Activated CD4-positive, alpha-beta memory T cell treated with anti-CD3 and anti-CD28 coated beads for 36 hours (primary cell): ENCODE measurements at regions not wholly inside any gene's neighbourhood (a gene's known extent, or its start where the extent isn't known, plus 50 kb on each side); places are given as distances from the start of the nearest gene placed in this dataset.

Experiments used
- CTCF ChIA-PET: fragments of 350-600 bp; sonication (Branson Sonifier 250); formaldehyde crosslinking; loops from one replicate; lab custom pipeline; 2021; ENCODE audit warnings: antibody characterized with exemption, inconsistent platforms; lab: Charles Lee
- POLR2A ChIA-PET: fragments of 350-600 bp; sonication (Branson Sonifier 250); formaldehyde crosslinking; loops from one replicate; lab custom pipeline; 2021; ENCODE audit warnings: antibody characterized with exemption; lab: Charles Lee
- DNase-seq: peaks from one replicate; pipeline ENCODE4 v3.0.0-alpha.2; 2020
- H3K27ac Mint-ChIP-seq: one replicate; pipeline ENCODE4 v1.8.0; 2021; ENCODE audit warnings: mixed read lengths
- H3K27me3 Mint-ChIP-seq: one replicate; pipeline ENCODE4 v1.8.0; 2021; ENCODE audit warnings: mixed read lengths
- H3K36me3 Mint-ChIP-seq: one replicate; pipeline ENCODE4 v1.8.0; 2021; ENCODE audit warnings: mixed read lengths
- H3K4me1 Mint-ChIP-seq: one replicate; pipeline ENCODE4 v1.8.0; 2021; ENCODE audit warnings: low read depth, mixed read lengths
- H3K4me3 Mint-ChIP-seq: one replicate; pipeline ENCODE4 v1.8.0; 2021; ENCODE audit warnings: mild to moderate bottlenecking, mixed read lengths
- H3K9me3 Mint-ChIP-seq: one replicate; pipeline ENCODE4 v1.8.0; 2021; ENCODE audit warnings: mixed read lengths
- intact Hi-C: fragments of 100-400 bp; cut with micrococcal nuclease; formaldehyde crosslinking; loops from one replicate; pipeline ENCODE4 v1.15.1; 2023

DNA sequence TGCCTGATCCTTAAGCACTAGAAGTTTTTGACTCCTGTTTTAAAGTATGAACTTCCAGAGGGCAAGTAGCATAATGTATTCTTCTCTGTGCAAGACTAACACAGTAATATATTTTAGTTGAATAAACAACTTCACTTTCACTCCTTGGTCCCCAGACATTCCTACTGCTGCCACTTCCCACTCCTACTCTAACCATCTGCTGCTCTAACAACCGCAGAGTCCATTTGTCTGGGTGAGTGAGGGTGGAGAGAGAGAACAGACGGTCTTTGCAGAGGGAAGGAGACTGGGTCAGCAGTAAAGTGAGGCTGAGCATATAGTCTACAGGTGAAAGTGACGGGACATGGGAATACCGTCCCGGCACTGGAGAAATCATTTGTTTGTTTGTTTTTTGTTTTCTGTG, 301.0 kb upstream of the SLCO3A1 start:
- ChIA-PET CTCF (no interaction called here), POLR2A (no interaction called here)
- no peaks in the 10 kb centered on the region for H3K9me3 Mint-ChIP-seq
- DNase-seq, result no peak
- no peaks in the 10 kb centered on the region for H3K4me1 Mint-ChIP-seq
- no peak overlapping the region for H3K4me3 Mint-ChIP-seq
- intact Hi-C loops, result no loop called here
- H3K27ac Mint-ChIP-seq, result no peak overlapping the region
- H3K27me3 Mint-ChIP-seq, result no peaks in the 10 kb centered on the region
- H3K36me3 Mint-ChIP-seq, result no peaks in the 10 kb centered on the region

GRCh38 chr15:91553196-91553854, 300.2 kb upstream of the SLCO3A1 start:
- Mint-ChIP-seq H3K4me1 (no peaks in the 10 kb centered on the region), H3K9me3 (no peaks in the 10 kb centered on the region), H3K4me3 (no peak overlapping the region), H3K27ac (no peak overlapping the region), H3K27me3 (no peaks in the 10 kb centered on the region), H3K36me3 (no peaks in the 10 kb centered on the region)
- intact Hi-C loops, result no loop called here
- DNase-seq, result no peak
- ChIA-PET POLR2A (no interaction called here), CTCF (interaction anchor here (0.8 kb wide), 1 partner anchor 16 kb away, joined by 3 read pairs; no protein-coding TSS in a partner anchor)

DNA sequence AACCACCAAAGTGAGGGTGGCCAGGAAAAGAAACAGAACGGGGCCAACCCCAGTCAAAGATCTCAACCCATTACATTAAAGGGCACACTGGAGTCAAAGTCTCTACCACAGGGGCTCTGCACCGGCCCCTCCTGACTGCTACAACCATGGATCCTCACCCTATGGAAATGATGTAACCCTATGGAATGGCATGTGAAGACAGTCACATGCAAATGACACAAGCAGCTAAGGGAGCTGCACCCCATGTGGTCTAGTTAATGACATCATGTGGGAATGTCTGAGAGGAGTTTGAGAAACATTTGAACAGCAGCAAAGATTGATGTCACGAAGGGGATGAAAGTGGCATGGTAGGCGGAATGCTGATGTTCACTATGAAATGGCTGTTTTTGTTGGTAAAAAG, 298.2 kb upstream of the SLCO3A1 start:
- POLR2A ChIA-PET, result no interaction called here
- Mint-ChIP-seq H3K9me3 (no peaks in the 10 kb centered on the region), H3K27ac (no peak overlapping the region), H3K36me3 (no peaks in the 10 kb centered on the region), H3K4me1 (no peaks in the 10 kb centered on the region), H3K4me3 (no peak overlapping the region), H3K27me3 (no peaks in the 10 kb centered on the region)
- intact Hi-C loops, result no loop called here
- CTCF ChIA-PET, result no interaction called here
- DNase-seq, result no peak

GRCh38 chr15:91556926-91557325, 296.6 kb upstream of the SLCO3A1 start:
- H3K4me3 Mint-ChIP-seq, result no peak overlapping the region
- ChIA-PET POLR2A (interaction anchor here (1.6 kb wide), 1 partner anchor 10 kb away, joined by 3 read pairs; no protein-coding TSS in a partner anchor), CTCF (no interaction called here)
- no peaks in the 10 kb centered on the region for H3K9me3 Mint-ChIP-seq
- no peak overlapping the region for H3K27ac Mint-ChIP-seq
- no peaks in the 10 kb centered on the region for H3K36me3 Mint-ChIP-seq
- DNase-seq, result no peak
- no peaks in the 10 kb centered on the region for H3K27me3 Mint-ChIP-seq
- intact Hi-C loops, result no loop called here
- no peaks in the 10 kb centered on the region for H3K4me1 Mint-ChIP-seq

- Mint-ChIP-seq H3K27me3 (no peaks in the 10 kb centered on the region), H3K9me3 (no peaks in the 10 kb centered on the region), H3K27ac (no peak overlapping the region), H3K4me1 (no peaks in the 10 kb centered on the region), H3K36me3 (no peaks in the 10 kb centered on the region), H3K4me3 (no peak overlapping the region)
- ChIA-PET CTCF (interaction anchor here (0.7 kb wide), 1 partner anchor 369 kb away, joined by 3 read pairs; no protein-coding TSS in a partner anchor), POLR2A (no interaction called here)
- no peak for DNase-seq
- intact Hi-C loops, result no loop called here
Measured at GRCh38 chr15:91559066-91559465, 294.4 kb upstream of the SLCO3A1 start.

DNA sequence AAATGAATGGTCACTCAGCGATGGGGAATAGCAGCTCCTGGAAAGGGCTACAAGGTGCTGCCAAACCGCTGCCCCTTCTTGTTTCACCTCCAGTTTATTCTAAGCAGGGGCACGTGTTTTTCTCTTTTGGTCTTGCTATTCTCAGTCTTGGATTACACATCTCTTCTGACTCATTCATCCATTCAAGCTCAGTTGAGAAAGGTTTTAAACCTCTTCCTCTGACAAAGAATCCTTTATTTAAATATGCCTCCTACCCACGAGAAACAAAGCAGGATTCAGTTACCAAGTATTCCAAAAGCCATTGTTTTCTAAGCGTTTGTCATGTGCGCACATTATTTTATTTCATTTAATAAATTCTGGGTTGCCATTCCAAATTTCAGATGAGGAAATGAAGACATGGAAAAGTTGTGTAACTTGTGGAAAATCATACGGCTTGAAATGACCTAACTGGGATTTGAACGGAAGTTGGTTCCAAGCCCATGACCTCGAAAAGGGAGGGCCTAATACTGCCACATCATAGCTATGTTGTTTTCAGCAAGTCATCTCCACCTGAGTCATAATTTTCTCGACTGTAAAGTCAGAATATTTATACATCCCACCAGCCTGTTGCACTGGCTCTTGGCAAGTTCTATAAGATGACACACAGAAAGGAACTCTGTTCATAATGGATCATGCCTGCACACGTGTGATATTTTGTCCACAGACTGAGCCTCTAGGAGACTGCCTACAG, 292.0 kb upstream of the SLCO3A1 start:
- CTCF ChIA-PET, result no interaction called here
- Mint-ChIP-seq H3K9me3 (no peaks in the 10 kb centered on the region), H3K27me3 (peaks cover 4% of the 10 kb centered on the region), H3K27ac (no peak overlapping the region), H3K4me3 (no peak overlapping the region), H3K4me1 (no peaks in the 10 kb centered on the region), H3K36me3 (no peaks in the 10 kb centered on the region)
- intact Hi-C loops, result no loop called here
- DNase-seq, result no peak
- POLR2A ChIA-PET, result no interaction called here

DNA sequence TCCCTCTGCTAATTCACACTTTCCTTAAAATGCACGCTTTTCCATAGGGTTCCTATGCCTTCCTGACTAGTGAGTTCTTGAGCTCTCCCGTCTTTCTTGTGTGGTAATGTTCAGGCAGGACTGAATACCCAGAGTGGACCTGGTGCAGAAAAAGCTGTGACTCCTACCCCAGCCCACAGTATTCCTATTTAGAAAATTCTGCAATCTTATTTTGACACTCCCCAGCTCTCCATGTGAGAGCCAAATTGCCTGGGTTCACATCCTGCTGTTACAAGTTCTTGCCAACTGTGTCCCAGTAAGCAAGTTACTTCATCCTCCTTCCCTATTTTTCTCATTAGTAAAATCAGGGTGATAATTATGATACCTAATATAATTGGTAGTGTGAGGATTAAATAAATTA, 290.8 kb upstream of the SLCO3A1 start:
- no peak for DNase-seq
- ChIA-PET CTCF (no interaction called here), POLR2A (no interaction called here)
- no peaks in the 10 kb centered on the region for H3K36me3 Mint-ChIP-seq
- intact Hi-C loops, result no loop called here
- no peaks in the 10 kb centered on the region for H3K9me3 Mint-ChIP-seq
- H3K4me1 Mint-ChIP-seq, result no peaks in the 10 kb centered on the region
- no peak overlapping the region for H3K4me3 Mint-ChIP-seq
- peaks cover 4% of the 10 kb centered on the region for H3K27me3 Mint-ChIP-seq
- H3K27ac Mint-ChIP-seq, result no peak overlapping the region

- peaks cover 4% of the 10 kb centered on the region for H3K27me3 Mint-ChIP-seq
- intact Hi-C loops, result no loop called here
- CTCF ChIA-PET, result no interaction called here
Measured at GRCh38 chr15:91564631-91565030, 288.9 kb upstream of the SLCO3A1 start.

DNA sequence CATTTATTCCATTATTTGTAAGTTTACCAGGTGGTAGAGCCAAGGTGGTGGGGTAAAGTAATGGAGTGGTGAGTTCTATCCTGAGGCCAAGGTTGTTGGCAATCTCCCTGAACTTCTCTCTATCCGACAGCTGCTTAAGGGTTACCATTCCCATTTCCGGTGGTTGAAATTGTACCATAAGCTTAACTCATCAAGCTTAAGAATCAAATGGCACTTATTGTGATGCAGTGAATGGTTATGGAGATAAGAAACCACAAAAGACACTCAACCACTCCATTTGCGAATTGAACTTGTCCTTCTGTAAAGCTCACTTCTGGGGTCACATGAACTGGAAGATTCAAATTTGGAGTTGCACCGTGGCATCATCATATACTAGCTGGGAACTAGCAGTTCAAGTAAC, 287.4 kb upstream of the SLCO3A1 start:
- ChIA-PET CTCF (no interaction called here), POLR2A (interaction anchor here (1.4 kb wide), 1 partner anchor 9 kb away, joined by 3 read pairs; no protein-coding TSS in a partner anchor)
- H3K4me3 Mint-ChIP-seq, result no peak overlapping the region
- H3K36me3 Mint-ChIP-seq, result no peaks in the 10 kb centered on the region
- no peak overlapping the region for H3K27ac Mint-ChIP-seq
- H3K9me3 Mint-ChIP-seq, result no peaks in the 10 kb centered on the region
- peaks cover 8% of the 10 kb centered on the region for H3K27me3 Mint-ChIP-seq
- intact Hi-C loops, result no loop called here
- DNase-seq, result no peak
- no peaks in the 10 kb centered on the region for H3K4me1 Mint-ChIP-seq

More at GRCh38 chr15:91564631-91565030, 288.9 kb upstream of the SLCO3A1 start:
- no peaks in the 10 kb centered on the region for H3K36me3 Mint-ChIP-seq
- no peak overlapping the region for H3K4me3 Mint-ChIP-seq
- H3K4me1 Mint-ChIP-seq, result no peaks in the 10 kb centered on the region
- no peak for DNase-seq
- no peaks in the 10 kb centered on the region for H3K9me3 Mint-ChIP-seq
- H3K27ac Mint-ChIP-seq, result no peak overlapping the region
- POLR2A ChIA-PET, result no interaction called here

- no peak overlapping the region for H3K4me3 Mint-ChIP-seq
- no peaks in the 10 kb centered on the region for H3K4me1 Mint-ChIP-seq
- H3K27ac Mint-ChIP-seq, result no peak overlapping the region
- ChIA-PET CTCF (interaction anchor here (0.8 kb wide), 1 partner anchor 511 kb away, joined by 3 read pairs; no protein-coding TSS in a partner anchor), POLR2A (no interaction called here)
- no peaks in the 10 kb centered on the region for H3K36me3 Mint-ChIP-seq
- peaks cover 10% of the 10 kb centered on the region for H3K27me3 Mint-ChIP-seq
- intact Hi-C loops, result no loop called here
- no peaks in the 10 kb centered on the region for H3K9me3 Mint-ChIP-seq
- no peak for DNase-seq
Measured at GRCh38 chr15:91568036-91568435, 285.5 kb upstream of the SLCO3A1 start.

- DNase-seq, result no peak
- POLR2A ChIA-PET, result no interaction called here
- Mint-ChIP-seq H3K36me3 (no peaks in the 10 kb centered on the region), H3K27me3 (peaks cover 7% of the 10 kb centered on the region), H3K27ac (no peak overlapping the region), H3K9me3 (no peaks in the 10 kb centered on the region), H3K4me1 (no peaks in the 10 kb centered on the region), H3K4me3 (no peak overlapping the region)
- CTCF ChIA-PET, result no interaction called here
- intact Hi-C loops, result no loop called here
Measured at GRCh38 chr15:91572110-91572509, 281.4 kb upstream of the SLCO3A1 start.

GRCh38 chr15:91576096-91576495, 277.4 kb upstream of the SLCO3A1 start:
- ChIA-PET POLR2A (no interaction called here), CTCF (no interaction called here)
- no peak for DNase-seq
- Mint-ChIP-seq H3K27me3 (peaks cover 2% of the 10 kb centered on the region), H3K4me1 (no peaks in the 10 kb centered on the region), H3K27ac (no peak overlapping the region), H3K4me3 (no peak overlapping the region), H3K36me3 (no peaks in the 10 kb centered on the region), H3K9me3 (no peaks in the 10 kb centered on the region)
- intact Hi-C loops, result no loop called here
